Liver (tissue), 8 donors: ENCODE measurements at regions not wholly inside any gene's neighbourhood (a gene's known extent, or its start where the extent isn't known, plus 50 kb on each side); places are given as distances from the start of the nearest gene placed in this dataset.

ENCODE experiments used
- DNase-seq: peaks from one replicate; pipeline ENCODE4 v3.0.0-alpha.2; 2017; ENCODE audit warnings: low spot score
- H3K27ac ChIP-seq, 2 donors: one replicate each; pipeline ENCODE4 v1.7.0; 2013; ENCODE audit warnings: inconsistent platforms in 2 of 2, low read length in 2 of 2, control low read depth in 1 of 2, low read depth in 1 of 2, mild to moderate bottlenecking in 1 of 2
- H3K27me3 ChIP-seq, 4 donors: one replicate each; pipeline versions ENCODE4 v1.6.1 to v1.7.0; 2013; ENCODE audit warnings: low read length in 3 of 4, inconsistent platforms in 1 of 4, mild to moderate bottlenecking in 1 of 4, moderate library complexity in 1 of 4; ENCODE audit not compliant: control insufficient read depth in 4 of 4, insufficient read depth in 4 of 4
- H3K36me3 ChIP-seq, 4 donors: one replicate each; pipeline versions ENCODE4 v1.6.1 to v1.7.0; 2013; ENCODE audit warnings: low read length in 3 of 4, mild to moderate bottlenecking in 3 of 4, low read depth in 1 of 4, moderate library complexity in 1 of 4; ENCODE audit not compliant: control insufficient read depth in 4 of 4, insufficient read depth in 3 of 4
- H3K4me1 ChIP-seq, 4 donors: one replicate each; pipeline versions ENCODE4 v1.6.1 to v1.7.0; 2013; ENCODE audit warnings: low read length in 3 of 4, mild to moderate bottlenecking in 3 of 4, moderate library complexity in 1 of 4; ENCODE audit not compliant: control insufficient read depth in 4 of 4, insufficient read depth in 4 of 4
- H3K4me3 ChIP-seq, 3 donors: one replicate each; pipeline versions ENCODE4 v1.6.1 to v1.7.0; 2013; ENCODE audit warnings: low read length in 3 of 3, control low read depth in 1 of 3, low read depth in 1 of 3, mild to moderate bottlenecking in 1 of 3
- H3K9ac ChIP-seq, 2 donors: one replicate each; pipeline ENCODE4 v1.7.0; 2013; ENCODE audit warnings: low read length in 2 of 2, mild to moderate bottlenecking in 2 of 2, moderate library complexity in 2 of 2, control low read depth in 1 of 2, low read depth in 1 of 2
- H3K9me3 ChIP-seq, 4 donors: one replicate each; pipeline versions ENCODE4 v1.6.1 to v1.7.0; 2013; ENCODE audit warnings: low read length in 3 of 4; ENCODE audit not compliant: control insufficient read depth in 4 of 4
- EGR1 ChIP-seq, 2 donors: IDR thresholded peaks; 2 replicates each; pipeline ENCODE4 v1.6.1; 2016 to 2018; ENCODE audit warnings: antibody characterized with exemption in 2 of 2, low read depth in 2 of 2
- FOXA1 ChIP-seq: IDR thresholded peaks from 2 replicates; pipeline ENCODE4 v1.6.1; 2016; ENCODE audit warnings: antibody characterized with exemption
- FOXA2 ChIP-seq: IDR thresholded peaks from 2 replicates; pipeline ENCODE4 v1.6.1; 2016; ENCODE audit warnings: antibody characterized with exemption
- GABPA ChIP-seq, 2 donors: IDR thresholded peaks in 1 of 2; conservative IDR thresholded peaks in 1 of 2; 2 replicates each; pipeline ENCODE4 v1.6.1; 2016; ENCODE audit warnings: antibody characterized with exemption in 2 of 2, mild to moderate bottlenecking in 1 of 2, moderate library complexity in 1 of 2
- NR2F2 ChIP-seq: IDR thresholded peaks from 2 replicates; pipeline ENCODE4 v1.6.1; 2016; ENCODE audit warnings: antibody characterized with exemption
- RAD21 ChIP-seq, 2 donors: IDR thresholded peaks; 2 replicates each; pipeline ENCODE4 v1.6.1; 2016; ENCODE audit warnings: antibody characterized with exemption in 2 of 2, mild to moderate bottlenecking in 2 of 2
- RXRA ChIP-seq, 2 donors: IDR thresholded peaks; 2 replicates each; pipeline ENCODE4 v1.6.1; 2017 to 2018; ENCODE audit warnings: antibody characterized with exemption in 2 of 2, mild to moderate bottlenecking in 1 of 2
- SP1 ChIP-seq: IDR thresholded peaks from 2 replicates; pipeline ENCODE4 v1.6.1; 2018; ENCODE audit warnings: antibody characterized with exemption, mild to moderate bottlenecking
- TAF1 ChIP-seq: conservative IDR thresholded peaks from 2 replicates; pipeline ENCODE4 v1.6.1; 2016; ENCODE audit warnings: antibody characterized with exemption, mild to moderate bottlenecking
- YY1 ChIP-seq: IDR thresholded peaks from 2 replicates; pipeline ENCODE4 v1.6.1; 2016; ENCODE audit warnings: antibody characterized with exemption, mild to moderate bottlenecking
- WGBS: extraction: QIAGEN DNeasy Blood & Tissue Kit; methylation state at CpG from one replicate; pipeline ENCODE4 v1.1.7; 2013; 5-methylcytosine and 5-hydroxymethylcytosine counted together
- TF ChIP-seq, protein P1 (sequence below): fragments of 150-350 bp; IDR thresholded peaks from 2 replicates; pipeline ENCODE4 v1.5.1; 2017; ENCODE audit warnings: improper control_type of control experiment, low read depth, low read length; ENCODE audit not compliant: missing input control
- TF ChIP-seq, protein P2 (sequence below): IDR thresholded peaks from 2 replicates; pipeline ENCODE4 v1.6.1; 2016; ENCODE audit warnings: antibody characterized with exemption
- TF ChIP-seq, protein P3 (sequence below): IDR thresholded peaks from 2 replicates; pipeline ENCODE4 v1.6.1; 2016; ENCODE audit warnings: antibody characterized with exemption
- TF ChIP-seq, protein P4 (sequence below): IDR thresholded peaks from 2 replicates; pipeline ENCODE4 v1.6.1; 2016; ENCODE audit warnings: antibody characterized with exemption, mild to moderate bottlenecking
- donor health status: healthy.
- donor health status: healthy.
- donor health status: healthy.
- donor health status: healthy.
- donor health status: healthy.

DNA sequence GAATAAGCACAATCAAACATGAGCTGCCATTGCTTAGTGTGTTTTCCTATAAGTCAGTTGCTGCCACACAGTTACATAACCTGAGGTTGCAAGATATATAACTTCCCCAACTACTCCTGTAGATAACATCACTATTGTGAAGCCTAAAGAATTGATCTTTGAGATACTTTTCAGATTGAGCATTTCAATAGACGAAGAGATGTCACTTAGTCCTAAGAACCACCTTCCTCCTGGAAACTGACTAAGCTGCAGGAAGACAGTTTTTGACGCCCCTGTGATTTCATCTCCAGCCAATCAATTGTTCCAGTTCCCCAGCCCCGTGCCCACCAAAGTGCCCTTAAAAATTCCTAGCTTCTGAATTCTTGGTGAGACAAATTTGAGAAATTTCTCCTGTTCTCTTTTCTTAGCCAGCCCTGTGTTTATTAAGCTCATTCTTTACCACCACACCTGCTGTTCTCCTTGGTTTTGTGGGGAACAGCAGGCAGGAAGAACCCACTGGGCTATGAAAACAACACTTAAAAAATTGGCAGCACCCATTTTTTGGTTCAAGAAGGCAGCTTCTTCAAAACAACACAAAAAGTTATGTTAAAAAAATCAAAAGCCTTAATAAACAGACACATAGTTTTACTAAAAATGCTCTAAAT is 317.1 kb upstream of the PABPC4L start:
- 56% methylated on average over 3 of the region's 3 CpGs for WGBS
- no peak overlapping the region for H3K4me3 ChIP-seq
- TF ChIP-seq NR2F2 (no peak), SP1 (no peak), FOXA2 (no peak), YY1 (no peak), RXRA (IDR thresholded peaks at IDR 0.05) (no peak), GABPA (IDR thresholded peaks at IDR 0.05 in 1 of 2, conservative IDR thresholded peaks at IDR 0.05 in 1 of 2) (no peak), RAD21 (IDR thresholded peaks at IDR 0.05) (no peak), TAF1 (no peak)
- TF ChIP-seq, protein P1, sequence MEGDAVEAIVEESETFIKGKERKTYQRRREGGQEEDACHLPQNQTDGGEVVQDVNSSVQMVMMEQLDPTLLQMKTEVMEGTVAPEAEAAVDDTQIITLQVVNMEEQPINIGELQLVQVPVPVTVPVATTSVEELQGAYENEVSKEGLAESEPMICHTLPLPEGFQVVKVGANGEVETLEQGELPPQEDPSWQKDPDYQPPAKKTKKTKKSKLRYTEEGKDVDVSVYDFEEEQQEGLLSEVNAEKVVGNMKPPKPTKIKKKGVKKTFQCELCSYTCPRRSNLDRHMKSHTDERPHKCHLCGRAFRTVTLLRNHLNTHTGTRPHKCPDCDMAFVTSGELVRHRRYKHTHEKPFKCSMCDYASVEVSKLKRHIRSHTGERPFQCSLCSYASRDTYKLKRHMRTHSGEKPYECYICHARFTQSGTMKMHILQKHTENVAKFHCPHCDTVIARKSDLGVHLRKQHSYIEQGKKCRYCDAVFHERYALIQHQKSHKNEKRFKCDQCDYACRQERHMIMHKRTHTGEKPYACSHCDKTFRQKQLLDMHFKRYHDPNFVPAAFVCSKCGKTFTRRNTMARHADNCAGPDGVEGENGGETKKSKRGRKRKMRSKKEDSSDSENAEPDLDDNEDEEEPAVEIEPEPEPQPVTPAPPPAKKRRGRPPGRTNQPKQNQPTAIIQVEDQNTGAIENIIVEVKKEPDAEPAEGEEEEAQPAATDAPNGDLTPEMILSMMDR, result no peak
- TF ChIP-seq, protein P2, sequence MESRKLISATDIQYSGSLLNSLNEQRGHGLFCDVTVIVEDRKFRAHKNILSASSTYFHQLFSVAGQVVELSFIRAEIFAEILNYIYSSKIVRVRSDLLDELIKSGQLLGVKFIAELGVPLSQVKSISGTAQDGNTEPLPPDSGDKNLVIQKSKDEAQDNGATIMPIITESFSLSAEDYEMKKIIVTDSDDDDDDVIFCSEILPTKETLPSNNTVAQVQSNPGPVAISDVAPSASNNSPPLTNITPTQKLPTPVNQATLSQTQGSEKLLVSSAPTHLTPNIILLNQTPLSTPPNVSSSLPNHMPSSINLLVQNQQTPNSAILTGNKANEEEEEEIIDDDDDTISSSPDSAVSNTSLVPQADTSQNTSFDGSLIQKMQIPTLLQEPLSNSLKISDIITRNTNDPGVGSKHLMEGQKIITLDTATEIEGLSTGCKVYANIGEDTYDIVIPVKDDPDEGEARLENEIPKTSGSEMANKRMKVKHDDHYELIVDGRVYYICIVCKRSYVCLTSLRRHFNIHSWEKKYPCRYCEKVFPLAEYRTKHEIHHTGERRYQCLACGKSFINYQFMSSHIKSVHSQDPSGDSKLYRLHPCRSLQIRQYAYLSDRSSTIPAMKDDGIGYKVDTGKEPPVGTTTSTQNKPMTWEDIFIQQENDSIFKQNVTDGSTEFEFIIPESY, result no peak
- TF ChIP-seq, protein P3, sequence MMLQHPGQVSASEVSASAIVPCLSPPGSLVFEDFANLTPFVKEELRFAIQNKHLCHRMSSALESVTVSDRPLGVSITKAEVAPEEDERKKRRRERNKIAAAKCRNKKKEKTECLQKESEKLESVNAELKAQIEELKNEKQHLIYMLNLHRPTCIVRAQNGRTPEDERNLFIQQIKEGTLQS, result no peak

DNA sequence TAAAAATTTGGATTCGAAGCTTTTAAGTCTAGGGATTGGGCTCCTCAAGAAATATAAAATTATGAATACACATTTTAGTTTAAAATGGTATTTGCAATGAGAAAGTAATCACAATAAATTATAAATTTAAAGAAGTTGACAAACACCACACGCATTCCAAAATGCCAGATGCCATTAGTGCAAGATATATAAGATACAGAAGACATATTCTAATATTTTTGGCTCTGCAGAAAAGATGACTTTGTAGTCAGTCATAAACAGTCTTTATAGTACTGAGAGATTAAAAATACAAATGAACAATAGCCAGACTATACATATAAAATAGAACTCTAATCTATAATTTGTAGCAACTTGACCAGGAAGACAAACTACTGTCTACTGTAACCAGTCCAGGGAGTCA is 309.0 kb upstream of the PABPC4L start:
- no peak for DNase-seq
- Histone ChIP-seq H3K27me3 (no peaks in the 10 kb centered on the region), H3K4me3 (no peak overlapping the region), H3K36me3 (no peaks in the 10 kb centered on the region), H3K9me3 (no peaks in the 10 kb centered on the region), H3K9ac (no peak overlapping the region), H3K27ac (no peak overlapping the region), H3K4me1 (no peaks in the 10 kb centered on the region)
- WGBS, result 66% methylated on average over 2 of the region's 2 CpGs
- TF ChIP-seq FOXA1, result no peak
- TF ChIP-seq, protein P4, sequence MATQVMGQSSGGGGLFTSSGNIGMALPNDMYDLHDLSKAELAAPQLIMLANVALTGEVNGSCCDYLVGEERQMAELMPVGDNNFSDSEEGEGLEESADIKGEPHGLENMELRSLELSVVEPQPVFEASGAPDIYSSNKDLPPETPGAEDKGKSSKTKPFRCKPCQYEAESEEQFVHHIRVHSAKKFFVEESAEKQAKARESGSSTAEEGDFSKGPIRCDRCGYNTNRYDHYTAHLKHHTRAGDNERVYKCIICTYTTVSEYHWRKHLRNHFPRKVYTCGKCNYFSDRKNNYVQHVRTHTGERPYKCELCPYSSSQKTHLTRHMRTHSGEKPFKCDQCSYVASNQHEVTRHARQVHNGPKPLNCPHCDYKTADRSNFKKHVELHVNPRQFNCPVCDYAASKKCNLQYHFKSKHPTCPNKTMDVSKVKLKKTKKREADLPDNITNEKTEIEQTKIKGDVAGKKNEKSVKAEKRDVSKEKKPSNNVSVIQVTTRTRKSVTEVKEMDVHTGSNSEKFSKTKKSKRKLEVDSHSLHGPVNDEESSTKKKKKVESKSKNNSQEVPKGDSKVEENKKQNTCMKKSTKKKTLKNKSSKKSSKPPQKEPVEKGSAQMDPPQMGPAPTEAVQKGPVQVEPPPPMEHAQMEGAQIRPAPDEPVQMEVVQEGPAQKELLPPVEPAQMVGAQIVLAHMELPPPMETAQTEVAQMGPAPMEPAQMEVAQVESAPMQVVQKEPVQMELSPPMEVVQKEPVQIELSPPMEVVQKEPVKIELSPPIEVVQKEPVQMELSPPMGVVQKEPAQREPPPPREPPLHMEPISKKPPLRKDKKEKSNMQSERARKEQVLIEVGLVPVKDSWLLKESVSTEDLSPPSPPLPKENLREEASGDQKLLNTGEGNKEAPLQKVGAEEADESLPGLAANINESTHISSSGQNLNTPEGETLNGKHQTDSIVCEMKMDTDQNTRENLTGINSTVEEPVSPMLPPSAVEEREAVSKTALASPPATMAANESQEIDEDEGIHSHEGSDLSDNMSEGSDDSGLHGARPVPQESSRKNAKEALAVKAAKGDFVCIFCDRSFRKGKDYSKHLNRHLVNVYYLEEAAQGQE, result no peak
- TF ChIP-seq RAD21 (IDR thresholded peaks at IDR 0.05), result no peak
- TF ChIP-seq, protein P1, result no peak
- TF ChIP-seq EGR1 (IDR thresholded peaks at IDR 0.05; ENCODE audit: low read depth in 2 of 2), result no peak
- TF ChIP-seq, protein P2, result no peak

More for the DNA sequence above, 317.1 kb upstream of the PABPC4L start:
- Histone ChIP-seq H3K9me3 (no peaks in the 10 kb centered on the region), H3K4me1 (no peaks in the 10 kb centered on the region), H3K27me3 (no peaks in the 10 kb centered on the region), H3K9ac (no peak overlapping the region), H3K36me3 (no peaks in the 10 kb centered on the region), H3K27ac (no peak overlapping the region)
- no peak for DNase-seq
